WI38 (cell line): ENCODE measurements at regions not wholly inside any gene's neighbourhood (a gene's known extent, or its start where the extent isn't known, plus 50 kb on each side); places are given as distances from the start of the nearest gene placed in this dataset.

Source experiments
- H3K4me3 ChIP-seq: 2 replicates; pipeline ENCODE4 v1.5.1; 2011; ENCODE audit warnings: low read depth, mild to moderate bottlenecking, control low read depth, low read length
- TF ChIP-seq, protein P1 (sequence below): IDR thresholded peaks from 2 replicates; pipeline ENCODE4 v1.5.1; 2012; ENCODE audit warnings: low read depth, mild to moderate bottlenecking, control low read depth, low read length

DNA sequence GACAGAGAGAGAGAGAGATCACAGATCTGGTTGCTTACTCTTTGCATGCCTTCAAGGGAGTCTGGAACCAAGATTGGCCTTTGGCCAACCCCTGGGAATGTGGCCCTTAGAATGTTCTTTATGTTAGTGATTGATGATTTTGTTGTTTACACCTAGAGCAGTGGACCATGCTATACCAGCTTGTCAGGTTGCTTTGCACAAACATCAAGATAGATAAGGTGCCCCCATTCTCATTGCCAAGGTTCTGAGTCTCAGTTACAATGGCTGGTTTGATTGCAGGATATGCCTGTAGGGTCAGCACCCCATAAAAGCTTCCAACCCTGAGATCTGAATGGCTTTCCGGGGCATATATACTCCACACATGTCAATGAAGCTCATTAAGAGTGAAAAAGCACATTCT is 53.5 kb upstream of the SLC2A12 start:
- TF ChIP-seq, protein P1, sequence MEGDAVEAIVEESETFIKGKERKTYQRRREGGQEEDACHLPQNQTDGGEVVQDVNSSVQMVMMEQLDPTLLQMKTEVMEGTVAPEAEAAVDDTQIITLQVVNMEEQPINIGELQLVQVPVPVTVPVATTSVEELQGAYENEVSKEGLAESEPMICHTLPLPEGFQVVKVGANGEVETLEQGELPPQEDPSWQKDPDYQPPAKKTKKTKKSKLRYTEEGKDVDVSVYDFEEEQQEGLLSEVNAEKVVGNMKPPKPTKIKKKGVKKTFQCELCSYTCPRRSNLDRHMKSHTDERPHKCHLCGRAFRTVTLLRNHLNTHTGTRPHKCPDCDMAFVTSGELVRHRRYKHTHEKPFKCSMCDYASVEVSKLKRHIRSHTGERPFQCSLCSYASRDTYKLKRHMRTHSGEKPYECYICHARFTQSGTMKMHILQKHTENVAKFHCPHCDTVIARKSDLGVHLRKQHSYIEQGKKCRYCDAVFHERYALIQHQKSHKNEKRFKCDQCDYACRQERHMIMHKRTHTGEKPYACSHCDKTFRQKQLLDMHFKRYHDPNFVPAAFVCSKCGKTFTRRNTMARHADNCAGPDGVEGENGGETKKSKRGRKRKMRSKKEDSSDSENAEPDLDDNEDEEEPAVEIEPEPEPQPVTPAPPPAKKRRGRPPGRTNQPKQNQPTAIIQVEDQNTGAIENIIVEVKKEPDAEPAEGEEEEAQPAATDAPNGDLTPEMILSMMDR = no peak
- H3K4me3 ChIP-seq = no peak overlapping the region

DNA sequence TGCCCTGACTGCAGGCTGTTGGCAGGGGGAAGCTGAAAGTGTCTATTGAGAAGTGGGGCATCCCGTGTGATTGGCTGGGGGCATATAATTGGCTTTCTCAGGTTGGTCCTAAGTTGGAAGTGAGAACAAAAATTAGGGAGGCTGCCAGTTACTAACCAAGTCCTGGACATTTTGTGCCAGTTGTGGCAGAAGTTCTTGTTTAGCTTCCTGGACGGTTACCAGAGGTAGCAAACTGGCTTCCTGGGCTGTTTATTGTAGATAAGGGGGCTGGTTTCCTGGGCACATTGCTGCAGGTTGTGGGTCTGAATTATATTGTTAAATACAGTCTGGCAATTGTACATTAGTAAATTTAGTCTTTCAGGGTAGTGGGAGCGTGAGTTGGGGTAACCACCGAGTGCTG is 50.6 kb upstream of the SLC2A12 start:
- TF ChIP-seq, protein P1 = no peak
- no peak overlapping the region for H3K4me3 ChIP-seq
